Sigmoid colon (tissue), 6 donors: ENCODE measurements at regions not wholly inside any gene's neighbourhood (a gene's known extent, or its start where the extent isn't known, plus 50 kb on each side); places are given as distances from the start of the nearest gene placed in this dataset.

Source experiments
- DNase-seq: peaks from one replicate; pipeline ENCODE4 v3.0.0-alpha.2; 2019
- H3K27ac ChIP-seq, 4 donors: fragments of 200-600 bp; sonication (generic); one replicate each; pipeline ENCODE4 v1.5.1; 2016 to 2019; ENCODE audit warnings: mild to moderate bottlenecking in 1 of 4
- H3K27me3 ChIP-seq, 3 donors: fragments of 200-600 bp; sonication (generic); one replicate each; pipeline ENCODE4 v1.5.1; 2019; ENCODE audit warnings: mild to moderate bottlenecking in 1 of 3
- H3K36me3 ChIP-seq, 4 donors: fragments of 200-600 bp; sonication (generic); one replicate each; pipeline ENCODE4 v1.5.1; 2016 to 2019
- H3K4me1 ChIP-seq, 4 donors: fragments of 200-600 bp; sonication (generic); one replicate each; pipeline ENCODE4 v1.5.1; 2017 to 2019
- H3K4me3 ChIP-seq, 4 donors: fragments of 200-600 bp; sonication (generic); one replicate each; pipeline ENCODE4 v1.5.1; 2017 to 2019; ENCODE audit warnings: mild to moderate bottlenecking in 2 of 4, moderate library complexity in 1 of 4
- H3K9me3 ChIP-seq, 4 donors: fragments of 200-600 bp in 3 of 4; sonication (generic) in 3 of 4; one replicate each; pipeline versions ENCODE4 v1.5.1 to v1.6.1; 2013 to 2019
- EP300 ChIP-seq, 4 donors: sonication (generic); formaldehyde crosslinking; IDR thresholded peaks; one replicate each; pipeline ENCODE4 v1.6.1; 2017; ENCODE audit warnings: antibody characterized with exemption in 4 of 4
- POLR2A ChIP-seq, 2 donors: fragments of 450-650 bp; IDR thresholded peaks; one replicate each; pipeline ENCODE4 v1.6.1; 2016; ENCODE audit warnings: antibody characterized with exemption in 2 of 2, mild to moderate bottlenecking in 2 of 2, moderate library complexity in 2 of 2
- POLR2AphosphoS5 ChIP-seq, 4 donors: sonication (generic); formaldehyde crosslinking; IDR thresholded peaks; one replicate each; pipeline ENCODE4 v1.6.1; 2017; ENCODE audit warnings: antibody characterized with exemption in 4 of 4
- WGBS, 2 donors: extraction: QIAGEN DNeasy Blood & Tissue Kit; methylation state at CpG; one replicate each; pipeline ENCODE4 v1.1.7; 2013; 5-methylcytosine and 5-hydroxymethylcytosine counted together
- intact Hi-C: fragments of 100-400 bp; cut with DNase I; formaldehyde crosslinking; loops from one replicate; pipeline ENCODE4 v1.15.1; 2023
- TF ChIP-seq, protein P1 (sequence below), 4 experiments: fragments of 450-650 bp in 3 of 4; fragments of 200-600 bp in 1 of 4; IDR thresholded peaks; one replicate each; pipeline ENCODE4 v1.5.1; 2016 to 2019; ENCODE audit warnings: antibody characterized with exemption in 4 of 4, mild to moderate bottlenecking in 3 of 4, moderate library complexity in 2 of 4
- donor health status: healthy with polysubstance abuse.
- donor health status: healthy.

DNA sequence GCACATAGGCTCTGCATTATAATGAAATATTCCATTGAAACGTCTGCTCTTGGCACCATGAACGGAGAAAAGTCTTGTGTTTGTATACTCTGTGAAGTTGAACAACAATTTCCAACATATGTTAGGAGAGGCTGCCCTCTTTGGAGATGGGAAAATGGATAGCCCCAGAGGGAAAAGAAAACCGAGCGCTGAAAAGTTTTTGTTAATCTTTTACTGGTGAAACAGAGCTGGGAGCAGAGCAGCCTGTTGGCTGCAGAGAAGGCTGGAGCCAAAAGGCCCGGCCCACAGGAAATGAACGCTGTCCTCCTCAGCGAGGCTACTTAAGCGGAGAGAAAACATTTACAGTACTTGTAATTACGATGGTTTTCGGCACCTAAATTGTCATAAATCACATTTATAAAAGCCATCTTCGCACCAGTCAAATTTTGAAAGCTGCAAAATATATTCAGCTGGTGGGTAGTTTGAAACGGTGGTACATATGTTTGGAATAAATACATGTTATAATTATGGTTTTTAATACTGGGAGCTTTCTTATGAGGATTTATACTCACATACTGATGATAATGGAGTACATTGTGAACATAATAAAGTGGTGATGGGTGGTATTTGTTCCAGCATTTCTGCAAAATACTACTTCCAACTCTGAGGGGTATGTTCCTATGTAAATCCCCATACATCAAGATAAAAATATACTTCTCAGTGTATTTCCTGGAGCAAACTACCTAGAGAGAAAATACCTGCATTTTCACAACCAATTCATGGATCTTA is 129.6 kb upstream of the CNTLN start:
- H3K27ac ChIP-seq, result peak overlapping the region; percentile 53 to 72 (median 56)
- intact Hi-C loops, result loop anchor here (10.0 kb wide), 1 partner anchor 810 kb away; no protein-coding TSS in a partner anchor
- no peaks in the 10 kb centered on the region for H3K36me3 ChIP-seq
- H3K4me1 ChIP-seq, result peaks cover 0 to 10% (median 5%) of the 10 kb centered on the region in 4 donors
- H3K9me3 ChIP-seq, result no peaks in the 10 kb centered on the region
- H3K27me3 ChIP-seq, result no peaks in the 10 kb centered on the region
- DNase-seq, result peak; percentile 81
- WGBS, 2 donors, result 5 to 24% methylated on average over 12 of the region's 12 CpGs
- peak overlapping the region in 3 of 4 donors; percentile 16 to 28 (median 26) for H3K4me3 ChIP-seq
- TF ChIP-seq, protein P1, sequence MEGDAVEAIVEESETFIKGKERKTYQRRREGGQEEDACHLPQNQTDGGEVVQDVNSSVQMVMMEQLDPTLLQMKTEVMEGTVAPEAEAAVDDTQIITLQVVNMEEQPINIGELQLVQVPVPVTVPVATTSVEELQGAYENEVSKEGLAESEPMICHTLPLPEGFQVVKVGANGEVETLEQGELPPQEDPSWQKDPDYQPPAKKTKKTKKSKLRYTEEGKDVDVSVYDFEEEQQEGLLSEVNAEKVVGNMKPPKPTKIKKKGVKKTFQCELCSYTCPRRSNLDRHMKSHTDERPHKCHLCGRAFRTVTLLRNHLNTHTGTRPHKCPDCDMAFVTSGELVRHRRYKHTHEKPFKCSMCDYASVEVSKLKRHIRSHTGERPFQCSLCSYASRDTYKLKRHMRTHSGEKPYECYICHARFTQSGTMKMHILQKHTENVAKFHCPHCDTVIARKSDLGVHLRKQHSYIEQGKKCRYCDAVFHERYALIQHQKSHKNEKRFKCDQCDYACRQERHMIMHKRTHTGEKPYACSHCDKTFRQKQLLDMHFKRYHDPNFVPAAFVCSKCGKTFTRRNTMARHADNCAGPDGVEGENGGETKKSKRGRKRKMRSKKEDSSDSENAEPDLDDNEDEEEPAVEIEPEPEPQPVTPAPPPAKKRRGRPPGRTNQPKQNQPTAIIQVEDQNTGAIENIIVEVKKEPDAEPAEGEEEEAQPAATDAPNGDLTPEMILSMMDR (IDR thresholded peaks at IDR 0.05), result no peak
- no peak for TF ChIP-seq POLR2A (IDR thresholded peaks at IDR 0.05)
- peak in 1 of 4 donors; percentile 14 for TF ChIP-seq POLR2AphosphoS5 (IDR thresholded peaks at IDR 0.05)

GRCh38 chr9:17004500-17004899 is 130.3 kb upstream of the CNTLN start:
- intact Hi-C loops, result loop anchor here (10.0 kb wide), 1 partner anchor 810 kb away; no protein-coding TSS in a partner anchor
- Histone ChIP-seq H3K4me1 (peaks cover 0 to 10% (median 5%) of the 10 kb centered on the region in 4 donors), H3K4me3 (no peak overlapping the region), H3K36me3 (no peaks in the 10 kb centered on the region), H3K27me3 (no peaks in the 10 kb centered on the region), H3K9me3 (no peaks in the 10 kb centered on the region), H3K27ac (peak overlapping the region; percentile 53 to 72 (median 56))
- no peak for DNase-seq
- 40 to 67% methylated on average over 5 of the region's 5 CpGs for WGBS, 2 donors
- TF ChIP-seq POLR2AphosphoS5 (IDR thresholded peaks at IDR 0.05) (no peak), EP300 (IDR thresholded peaks at IDR 0.05) (no peak), POLR2A (IDR thresholded peaks at IDR 0.05) (no peak)
- TF ChIP-seq, protein P1 (IDR thresholded peaks at IDR 0.05), result no peak

DNA sequence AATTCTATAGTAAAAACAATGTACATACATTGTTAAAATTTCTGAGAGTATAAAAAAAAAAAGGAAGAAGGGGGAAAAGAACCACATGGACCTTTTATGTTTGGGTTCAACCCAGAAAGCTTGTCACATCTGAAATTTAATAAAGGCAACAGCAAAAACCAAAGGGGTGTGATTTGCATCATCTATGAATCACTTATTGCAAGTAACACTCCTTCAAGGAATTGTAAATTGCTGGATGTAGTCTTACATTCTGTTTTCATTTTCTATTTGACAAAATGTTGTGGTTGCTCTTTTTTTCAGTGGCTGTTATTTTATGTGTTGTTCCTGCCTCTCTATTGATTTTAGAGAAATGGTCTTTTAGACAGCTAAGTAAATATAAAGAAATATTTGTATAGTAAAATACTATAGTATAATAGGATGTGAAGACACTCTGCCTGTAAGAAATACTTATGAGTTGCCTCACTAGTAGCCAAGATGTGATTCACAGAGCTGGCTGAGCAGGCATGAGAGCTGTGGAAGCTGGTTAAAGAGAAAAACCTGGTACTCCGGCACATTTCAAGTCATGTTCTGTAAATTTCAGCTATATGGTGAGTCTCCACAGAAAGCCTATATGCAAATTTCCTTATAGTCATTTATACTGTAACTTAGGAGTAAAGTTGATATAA is 131.1 kb upstream of the CNTLN start:
- peaks cover 0 to 10% (median 5%) of the 10 kb centered on the region in 4 donors for H3K4me1 ChIP-seq
- intact Hi-C loops, result loop anchor here (10.0 kb wide), 1 partner anchor 809 kb away; no protein-coding TSS in a partner anchor
- H3K27ac ChIP-seq, result no peak overlapping the region
- H3K4me3 ChIP-seq, result no peak overlapping the region
- 89 to 96% methylated on average over 1 of the region's 1 CpG for WGBS, 2 donors
- TF ChIP-seq POLR2AphosphoS5 (IDR thresholded peaks at IDR 0.05), result no peak
- TF ChIP-seq, protein P1 (IDR thresholded peaks at IDR 0.05), result no peak
- TF ChIP-seq EP300 (IDR thresholded peaks at IDR 0.05), result no peak
- TF ChIP-seq POLR2A (IDR thresholded peaks at IDR 0.05), result no peak
- no peak for DNase-seq
- H3K9me3 ChIP-seq, result no peaks in the 10 kb centered on the region
- H3K36me3 ChIP-seq, result no peaks in the 10 kb centered on the region
- no peaks in the 10 kb centered on the region for H3K27me3 ChIP-seq

GRCh38 chr9:16996901-16997491 is 126.5 kb upstream of the BNC2 start:
- H3K27me3 ChIP-seq, result no peaks in the 10 kb centered on the region
- no peaks in the 10 kb centered on the region for H3K4me1 ChIP-seq
- TF ChIP-seq POLR2AphosphoS5 (IDR thresholded peaks at IDR 0.05) (no peak), EP300 (IDR thresholded peaks at IDR 0.05) (no peak), POLR2A (IDR thresholded peaks at IDR 0.05) (no peak)
- TF ChIP-seq, protein P1 (IDR thresholded peaks at IDR 0.05), result no peak
- no peak for DNase-seq
- H3K4me3 ChIP-seq, result no peak overlapping the region
- no peaks in the 10 kb centered on the region for H3K36me3 ChIP-seq
- intact Hi-C loops, result no loop called here
- H3K27ac ChIP-seq, result no peak overlapping the region
- H3K9me3 ChIP-seq, result peaks cover 5 to 21% (median 13%) of the 10 kb centered on the region in 4 donors
- WGBS, 2 donors, result 89 to 95% methylated on average over 2 of the region's 2 CpGs
